Sigmoid colon (tissue), 4 donors: ENCODE measurements at regions not wholly inside any gene's neighbourhood (a gene's known extent, or its start where the extent isn't known, plus 50 kb on each side); places are given as distances from the start of the nearest gene placed in this dataset.

ENCODE experiments used
- POLR2A ChIP-seq, 2 donors: fragments of 450-650 bp; IDR thresholded peaks; one replicate each; pipeline ENCODE4 v1.6.1; 2016; ENCODE audit warnings: antibody characterized with exemption in 2 of 2, mild to moderate bottlenecking in 2 of 2, moderate library complexity in 2 of 2
- POLR2AphosphoS5 ChIP-seq, 4 donors: sonication (generic); formaldehyde crosslinking; IDR thresholded peaks; one replicate each; pipeline ENCODE4 v1.6.1; 2017; ENCODE audit warnings: antibody characterized with exemption in 4 of 4
- TF ChIP-seq, protein P1 (sequence below), 4 experiments: fragments of 450-650 bp in 3 of 4; fragments of 200-600 bp in 1 of 4; IDR thresholded peaks; one replicate each; pipeline ENCODE4 v1.5.1; 2016 to 2019; ENCODE audit warnings: antibody characterized with exemption in 4 of 4, mild to moderate bottlenecking in 3 of 4, moderate library complexity in 2 of 4

DNA sequence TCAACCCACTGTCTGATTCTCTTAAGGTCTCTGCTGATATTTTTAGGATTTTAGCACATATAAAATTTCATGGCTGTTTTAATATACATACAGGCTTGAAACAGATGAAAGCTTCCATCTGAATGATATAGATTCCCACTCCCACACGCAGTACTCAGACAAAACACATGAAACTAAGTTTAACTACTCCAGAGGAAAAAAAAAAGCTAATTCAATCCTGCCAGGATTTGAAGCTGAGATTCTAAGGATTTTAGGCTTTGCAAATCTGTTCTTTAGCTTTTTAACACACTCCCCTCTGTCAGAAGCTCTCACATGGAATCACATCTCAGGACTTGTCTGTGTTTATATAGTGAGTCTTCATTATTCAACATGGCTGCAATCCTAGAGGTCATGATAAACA is 217.3 kb downstream of the BCAT1 start:
- TF ChIP-seq, protein P1, sequence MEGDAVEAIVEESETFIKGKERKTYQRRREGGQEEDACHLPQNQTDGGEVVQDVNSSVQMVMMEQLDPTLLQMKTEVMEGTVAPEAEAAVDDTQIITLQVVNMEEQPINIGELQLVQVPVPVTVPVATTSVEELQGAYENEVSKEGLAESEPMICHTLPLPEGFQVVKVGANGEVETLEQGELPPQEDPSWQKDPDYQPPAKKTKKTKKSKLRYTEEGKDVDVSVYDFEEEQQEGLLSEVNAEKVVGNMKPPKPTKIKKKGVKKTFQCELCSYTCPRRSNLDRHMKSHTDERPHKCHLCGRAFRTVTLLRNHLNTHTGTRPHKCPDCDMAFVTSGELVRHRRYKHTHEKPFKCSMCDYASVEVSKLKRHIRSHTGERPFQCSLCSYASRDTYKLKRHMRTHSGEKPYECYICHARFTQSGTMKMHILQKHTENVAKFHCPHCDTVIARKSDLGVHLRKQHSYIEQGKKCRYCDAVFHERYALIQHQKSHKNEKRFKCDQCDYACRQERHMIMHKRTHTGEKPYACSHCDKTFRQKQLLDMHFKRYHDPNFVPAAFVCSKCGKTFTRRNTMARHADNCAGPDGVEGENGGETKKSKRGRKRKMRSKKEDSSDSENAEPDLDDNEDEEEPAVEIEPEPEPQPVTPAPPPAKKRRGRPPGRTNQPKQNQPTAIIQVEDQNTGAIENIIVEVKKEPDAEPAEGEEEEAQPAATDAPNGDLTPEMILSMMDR (IDR thresholded peaks at IDR 0.05): no peak
- TF ChIP-seq POLR2A (IDR thresholded peaks at IDR 0.05) (no peak), POLR2AphosphoS5 (IDR thresholded peaks at IDR 0.05) (no peak)
